A673 (cell line): ENCODE measurements at regions not wholly inside any gene's neighbourhood (a gene's known extent, or its start where the extent isn't known, plus 50 kb on each side); places are given as distances from the start of the nearest gene placed in this dataset.

Experiments used
- CTCF ChIP-seq: fragments of 300-800, 200-600 bp; sonication (generic); conservative IDR thresholded peaks from 2 replicates; pipeline ENCODE4 v1.5.1; 2017; ENCODE audit warnings: low read depth, mild to moderate bottlenecking, antibody characterized with exemption, low read length, moderate library complexity, mixed read lengths
- EZH2 ChIP-seq: fragments of 200-600 bp; sonication (generic); IDR thresholded peaks from 2 replicates; pipeline ENCODE4 v1.6.1; 2017; ENCODE audit warnings: borderline replicate concordance, low read depth, mild to moderate bottlenecking, mixed read lengths, antibody characterized with exemption, low read length; ENCODE audit not compliant: poor library complexity, severe bottlenecking

- TF ChIP-seq CTCF (no peak), EZH2 (no peak)
Measured at GRCh38 chr10:4623757-4624420, 202.1 kb upstream of the AKR1E2 start.
